Cardiac muscle cell (in vitro differentiated cells and primary cell): ENCODE measurements at regions not wholly inside any gene's neighbourhood (a gene's known extent, or its start where the extent isn't known, plus 50 kb on each side); places are given as distances from the start of the nearest gene placed in this dataset.
"Not testable (repeated sequence)": the region's sequence is repeated elsewhere in the genome, so short reads cannot be mapped to it uniquely, and the experiment has no call there.

Source experiments
- DNase-seq, 2 donors: peaks; one replicate each; pipeline versions ENCODE4 v3.0.0 to v3.0.0-alpha.2; 2010 to 2017; ENCODE audit warnings: low read depth in 1 of 2, low spot score in 1 of 2
- H3K27ac ChIP-seq: fragments of 200-600 bp; sonication (generic); 2 replicates; pipeline ENCODE4 v1.5.1; 2016
- H3K27me3 ChIP-seq: fragments of 200-600 bp; sonication (generic); 2 replicates; pipeline ENCODE4 v1.6.0; 2016; ENCODE audit warnings: control low read depth
- H3K36me3 ChIP-seq: fragments of 200-600 bp; sonication (generic); 2 replicates; pipeline ENCODE4 v1.5.1; 2016; ENCODE audit warnings: control low read depth
- H3K4me1 ChIP-seq: fragments of 200-600 bp; sonication (generic); 2 replicates; pipeline ENCODE4 v1.8.1; 2017; ENCODE audit warnings: low read depth, mild to moderate bottlenecking, mixed run types
- H3K4me3 ChIP-seq: fragments of 200-600 bp; sonication (generic); 2 replicates; pipeline ENCODE4 v1.5.1; 2016; ENCODE audit warnings: mild to moderate bottlenecking
- H3K9me3 ChIP-seq: fragments of 200-600 bp; sonication (generic); 2 replicates; pipeline ENCODE4 v1.5.1; 2017; ENCODE audit warnings: low read depth, mild to moderate bottlenecking, control low read depth
- TF ChIP-seq, protein P1 (sequence below): IDR thresholded peaks from 2 replicates; pipeline ENCODE4 v1.5.1; 2012; ENCODE audit warnings: low read depth, mild to moderate bottlenecking, low read length

DNA sequence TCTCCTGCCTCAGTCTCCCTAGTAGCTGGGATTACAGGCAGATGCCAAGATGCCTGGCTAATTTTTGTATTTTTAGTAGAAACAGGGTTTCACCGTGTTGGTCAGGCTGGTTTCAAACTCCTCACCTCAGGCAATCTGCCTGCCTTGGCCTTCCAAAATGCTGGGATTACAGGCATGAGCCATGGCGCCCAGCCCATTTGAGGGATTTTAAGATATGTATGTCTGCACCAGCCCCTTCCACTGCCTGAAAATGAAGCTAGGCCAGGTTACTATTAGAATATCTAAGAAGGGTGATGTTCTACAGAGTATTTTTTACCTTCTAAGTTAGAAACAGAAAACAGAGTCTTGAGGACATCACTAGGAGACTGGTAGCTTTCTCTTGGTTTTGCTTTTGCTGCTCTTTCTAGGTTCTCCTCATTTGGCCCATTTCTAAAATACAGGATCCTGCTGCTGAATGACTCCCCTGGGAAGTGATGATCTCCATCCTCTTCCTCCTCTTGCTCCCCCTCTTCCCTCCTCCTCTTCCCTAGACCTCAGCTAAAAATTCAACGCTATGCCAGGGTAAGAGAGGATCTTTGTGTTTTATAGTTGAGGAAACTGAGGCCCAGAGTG, 118.5 kb downstream of the MYCN start:
- Histone ChIP-seq H3K27me3 (no peaks in the 10 kb centered on the region), H3K4me1 (peaks cover 11% of the 10 kb centered on the region), H3K27ac (no peak overlapping the region), H3K4me3 (no peak overlapping the region), H3K36me3 (no peaks in the 10 kb centered on the region), H3K9me3 (no peaks in the 10 kb centered on the region)
- DNase-seq, result no peak
- TF ChIP-seq, protein P1, sequence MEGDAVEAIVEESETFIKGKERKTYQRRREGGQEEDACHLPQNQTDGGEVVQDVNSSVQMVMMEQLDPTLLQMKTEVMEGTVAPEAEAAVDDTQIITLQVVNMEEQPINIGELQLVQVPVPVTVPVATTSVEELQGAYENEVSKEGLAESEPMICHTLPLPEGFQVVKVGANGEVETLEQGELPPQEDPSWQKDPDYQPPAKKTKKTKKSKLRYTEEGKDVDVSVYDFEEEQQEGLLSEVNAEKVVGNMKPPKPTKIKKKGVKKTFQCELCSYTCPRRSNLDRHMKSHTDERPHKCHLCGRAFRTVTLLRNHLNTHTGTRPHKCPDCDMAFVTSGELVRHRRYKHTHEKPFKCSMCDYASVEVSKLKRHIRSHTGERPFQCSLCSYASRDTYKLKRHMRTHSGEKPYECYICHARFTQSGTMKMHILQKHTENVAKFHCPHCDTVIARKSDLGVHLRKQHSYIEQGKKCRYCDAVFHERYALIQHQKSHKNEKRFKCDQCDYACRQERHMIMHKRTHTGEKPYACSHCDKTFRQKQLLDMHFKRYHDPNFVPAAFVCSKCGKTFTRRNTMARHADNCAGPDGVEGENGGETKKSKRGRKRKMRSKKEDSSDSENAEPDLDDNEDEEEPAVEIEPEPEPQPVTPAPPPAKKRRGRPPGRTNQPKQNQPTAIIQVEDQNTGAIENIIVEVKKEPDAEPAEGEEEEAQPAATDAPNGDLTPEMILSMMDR, result no peak

- TF ChIP-seq, protein P1, result no peak
- Histone ChIP-seq H3K36me3 (no peaks in the 10 kb centered on the region), H3K27me3 (no peaks in the 10 kb centered on the region), H3K9me3 (no peaks in the 10 kb centered on the region), H3K4me3 (no peak overlapping the region), H3K4me1 (peaks cover 11% of the 10 kb centered on the region), H3K27ac (no peak overlapping the region)
- no peak for DNase-seq
These were observed 117.9 kb downstream of the MYCN start for GRCh38 chr2:16058256-16058655.

DNA sequence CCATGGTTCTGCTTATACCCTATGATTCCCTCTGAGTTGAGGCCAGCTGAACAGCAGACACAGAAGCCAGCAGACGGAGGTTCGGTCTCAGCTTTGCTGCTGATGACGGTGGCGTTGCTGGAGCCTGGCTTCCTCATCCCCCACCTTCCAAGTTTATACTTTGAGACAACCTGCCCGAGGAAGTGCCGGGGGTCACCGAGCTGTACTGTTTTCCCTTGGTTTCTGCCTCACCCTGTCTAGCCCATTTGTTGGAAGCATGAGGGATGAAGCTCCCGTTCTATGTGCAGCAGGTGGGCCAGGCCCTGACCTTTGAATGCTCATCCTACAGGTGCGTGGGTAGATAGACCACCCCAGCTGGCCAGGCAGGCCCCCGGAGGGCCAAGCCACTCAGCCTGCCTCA, 117.3 kb downstream of the MYCN start:
- no peak for DNase-seq
- TF ChIP-seq, protein P1, result no peak
- Histone ChIP-seq H3K4me3 (no peak overlapping the region), H3K36me3 (no peaks in the 10 kb centered on the region), H3K27me3 (no peaks in the 10 kb centered on the region), H3K4me1 (peaks cover 11% of the 10 kb centered on the region), H3K9me3 (no peaks in the 10 kb centered on the region), H3K27ac (no peak overlapping the region)

DNA sequence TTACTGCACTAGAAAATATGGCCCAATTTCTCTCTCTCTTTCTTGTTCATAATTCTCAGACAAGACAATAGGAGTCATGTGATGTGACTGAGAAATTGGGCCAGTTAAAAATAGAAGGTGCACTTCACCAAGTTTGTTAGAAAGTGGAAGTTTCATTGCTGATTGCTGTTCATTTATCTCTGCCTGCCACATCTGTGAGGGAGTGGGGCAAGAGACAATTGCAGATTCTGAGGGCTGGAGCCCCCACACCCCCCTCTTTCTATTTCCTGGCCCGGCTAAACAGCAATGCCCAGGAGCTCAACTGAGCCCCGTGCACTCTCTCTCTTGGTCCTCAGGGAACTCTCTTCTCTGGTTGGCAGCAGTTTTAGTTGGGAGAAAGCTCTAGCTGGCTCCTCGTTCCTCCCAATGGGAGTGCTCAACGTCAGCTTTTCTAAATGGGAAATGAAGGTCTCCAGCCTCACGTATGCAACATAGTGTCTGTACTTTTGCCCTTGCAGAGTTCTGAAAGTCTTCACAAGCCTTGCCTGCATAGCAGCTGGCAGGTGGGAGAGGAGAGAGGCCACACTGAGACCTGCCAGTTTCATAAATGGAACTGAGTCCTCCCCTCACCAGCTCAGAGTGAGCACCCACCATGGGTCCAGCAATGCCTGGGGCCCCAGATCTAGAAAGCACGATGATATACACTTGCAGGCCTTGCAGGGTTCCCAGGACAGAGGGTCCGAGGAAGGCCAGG, 115.7 kb downstream of the MYCN start:
- DNase-seq, result peak in 1 of 2 donors; percentile 33
- no peak overlapping the region for H3K27ac ChIP-seq
- H3K4me1 ChIP-seq, result peaks cover 11% of the 10 kb centered on the region
- TF ChIP-seq, protein P1, result no peak
- no peaks in the 10 kb centered on the region for H3K9me3 ChIP-seq
- no peaks in the 10 kb centered on the region for H3K36me3 ChIP-seq
- no peak overlapping the region for H3K4me3 ChIP-seq
- H3K27me3 ChIP-seq, result no peaks in the 10 kb centered on the region

DNA sequence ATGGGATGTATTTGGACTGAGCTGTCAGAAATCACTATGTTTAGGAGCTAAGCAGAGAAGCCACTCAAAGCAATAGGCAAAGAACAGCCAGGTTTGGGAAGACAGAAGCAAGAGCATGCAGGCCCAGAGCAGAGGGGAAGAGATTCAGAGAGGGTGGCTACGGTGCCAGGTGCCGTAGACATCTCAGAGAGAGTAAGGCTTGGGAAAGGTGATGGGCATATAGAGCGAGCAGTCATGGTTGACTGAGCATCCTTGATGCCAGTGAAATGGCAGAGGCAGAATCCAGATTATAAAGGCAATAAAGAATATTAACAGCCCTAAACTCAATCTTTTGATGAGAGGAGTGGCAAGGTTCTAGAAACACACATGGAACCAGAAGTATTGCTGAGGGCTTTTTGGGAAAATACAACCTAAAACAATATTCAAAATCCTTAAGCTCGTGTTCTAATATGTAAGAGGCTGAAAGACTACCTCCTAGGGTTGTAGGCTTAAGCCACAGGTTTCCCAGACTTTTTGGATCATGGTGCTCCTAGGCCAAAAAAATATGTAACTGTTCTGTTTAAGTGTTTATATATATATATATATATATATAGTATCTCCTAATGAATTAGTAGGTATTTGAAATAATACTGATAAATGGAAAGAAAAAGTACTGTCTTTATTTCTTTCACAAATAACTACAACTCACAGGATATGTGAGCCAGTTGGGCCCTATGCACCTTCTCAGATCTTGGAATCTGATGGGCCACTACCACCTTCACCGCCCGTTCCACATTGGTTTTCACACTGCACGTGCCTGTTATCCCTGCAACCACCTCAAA, 113.3 kb downstream of the MYCN start:
- Histone ChIP-seq H3K36me3 (no peaks in the 10 kb centered on the region), H3K4me3 (no peak overlapping the region), H3K9me3 (no peaks in the 10 kb centered on the region), H3K4me1 (peaks cover 11% of the 10 kb centered on the region), H3K27ac (no peak overlapping the region), H3K27me3 (no peaks in the 10 kb centered on the region)
- no peak for DNase-seq
- TF ChIP-seq, protein P1, result no peak

- H3K9me3 ChIP-seq, H3K27ac ChIP-seq, H3K36me3 ChIP-seq, H3K4me3 ChIP-seq, H3K27me3 ChIP-seq, DNase-seq: not testable (repeated sequence)
- H3K4me1 ChIP-seq, result peaks cover 11% of the 10 kb centered on the region
These were observed 112.3 kb downstream of the MYCN start for GRCh38 chr2:16052571-16053052.
